CD4-positive, alpha-beta T cell treated with Interleukin-21 for 1 hour (primary cell): ENCODE measurements at regions not wholly inside any gene's neighbourhood (a gene's known extent, or its start where the extent isn't known, plus 50 kb on each side); places are given as distances from the start of the nearest gene placed in this dataset.

Source experiments
- DNase-seq: peaks from one replicate; pipeline ENCODE4 v3.0.0-alpha.2; 2020

- DNase-seq = no peak
Measured at GRCh38 chr1:53378061-53378460, 50.2 kb upstream of the LRP8 start.

GRCh38 chr1:53378932-53379661, 51.2 kb upstream of the LRP8 start:
- DNase-seq = no peak

GRCh38 chr1:53379662-53380002, 51.8 kb upstream of the LRP8 start:
- no peak for DNase-seq

GRCh38 chr1:53380296-53380695, 52.4 kb upstream of the LRP8 start:
- no peak for DNase-seq

- DNase-seq = no peak
Measured at GRCh38 chr1:53381790-53382401, 54.0 kb upstream of the LRP8 start.

GRCh38 chr1:53383136-53383870, 55.4 kb upstream of the LRP8 start:
- no peak for DNase-seq

GRCh38 chr1:53384796-53385195, 56.9 kb upstream of the LRP8 start:
- no peak for DNase-seq

- DNase-seq = no peak
Measured at GRCh38 chr1:53385276-53386225, 57.7 kb upstream of the LRP8 start.

- no peak for DNase-seq
Measured at GRCh38 chr1:53388963-53389362, 61.1 kb upstream of the LRP8 start.

- DNase-seq = no peak
Measured at GRCh38 chr1:53390261-53390660, 62.4 kb upstream of the LRP8 start.

- no peak for DNase-seq
Measured at GRCh38 chr1:53390736-53391135, 62.9 kb upstream of the LRP8 start.

GRCh38 chr1:53391296-53391695, 63.4 kb upstream of the LRP8 start:
- no peak for DNase-seq

- no peak for DNase-seq
Measured at GRCh38 chr1:53391982-53392381, 64.1 kb upstream of the LRP8 start.

GRCh38 chr1:53392460-53392859, 64.6 kb upstream of the LRP8 start:
- no peak for DNase-seq

GRCh38 chr1:53393325-53393792, 65.5 kb upstream of the LRP8 start:
- DNase-seq = peak; percentile 68

GRCh38 chr1:53394306-53394705, 64.9 kb upstream of the DMRTB1 start:
- DNase-seq = no peak

- no peak for DNase-seq
Measured at GRCh38 chr1:53395671-53396215, 63.5 kb upstream of the DMRTB1 start.

GRCh38 chr1:53396573-53397268, 62.5 kb upstream of the DMRTB1 start:
- no peak for DNase-seq

GRCh38 chr1:53398091-53398490, 61.1 kb upstream of the DMRTB1 start:
- DNase-seq = no peak

GRCh38 chr1:53398576-53399365, 60.4 kb upstream of the DMRTB1 start:
- no peak for DNase-seq
